ENCODE measurements at regions not wholly inside any gene's neighbourhood (a gene's known extent, or its start where the extent isn't known, plus 50 kb on each side); places are given as distances from the start of the nearest gene placed in this dataset.
A peak's percentile ranks its signal among the peaks of the same experiment; 100 is the strongest.

- in situ Hi-C loops (cut with MboI; ENCODE audit: low sequenced_read_pairs) = no loop called here
- H3K9me3 ChIP-seq = peaks cover 10% of the 10 kb centered on the region
- no peak for DNase-seq (ENCODE audit: low spot score in 2 of 2)
- H3K27me3 ChIP-seq (ENCODE audit: low read depth) = no peaks in the 10 kb centered on the region
- no peaks in the 10 kb centered on the region for H3K36me3 ChIP-seq (replicated peaks)
- H3K4me1 ChIP-seq = peaks cover 10% of the 10 kb centered on the region
- H3K4me3 ChIP-seq = no peak overlapping the region
Observed at GRCh38 chr4:124803026-124803425, 90.5 kb upstream of the ANKRD50 start.

GRCh38 chr4:124797223-124797622 is 84.7 kb upstream of the ANKRD50 start:
- DNase-seq (ENCODE audit: low spot score in 2 of 2) = no peak
- H3K27me3 ChIP-seq (ENCODE audit: low read depth) = no peaks in the 10 kb centered on the region
- in situ Hi-C loops (cut with MboI; ENCODE audit: low sequenced_read_pairs) = no loop called here
- no peaks in the 10 kb centered on the region; the same call in 1 of the 2 replicates for H3K9me3 ChIP-seq
- no peaks in the 10 kb centered on the region for H3K36me3 ChIP-seq (replicated peaks)
- H3K4me3 ChIP-seq = no peak overlapping the region
- no peaks in the 10 kb centered on the region for H3K4me1 ChIP-seq

- DNase-seq (ENCODE audit: low spot score in 2 of 2) = peak in 1 of 2 experiments; percentile 17
- H3K36me3 ChIP-seq (replicated peaks) = no peaks in the 10 kb centered on the region
- H3K27me3 ChIP-seq (ENCODE audit: low read depth) = no peaks in the 10 kb centered on the region
- in situ Hi-C loops (cut with MboI; ENCODE audit: low sequenced_read_pairs) = no loop called here
- peaks cover 20% of the 10 kb centered on the region for H3K4me1 ChIP-seq
- H3K9me3 ChIP-seq = no peaks in the 10 kb centered on the region; the same call in 1 of the 2 replicates
- H3K4me3 ChIP-seq = no peak overlapping the region
Observed at GRCh38 chr4:124790471-124790870, 77.9 kb upstream of the ANKRD50 start.

GRCh38 chr4:124786634-124787033 is 74.1 kb upstream of the ANKRD50 start:
- no peaks in the 10 kb centered on the region for H3K36me3 ChIP-seq (replicated peaks)
- no peaks in the 10 kb centered on the region for H3K27me3 ChIP-seq (ENCODE audit: low read depth)
- in situ Hi-C loops (cut with MboI; ENCODE audit: low sequenced_read_pairs) = no loop called here
- peaks cover 20% of the 10 kb centered on the region for H3K4me1 ChIP-seq
- H3K9me3 ChIP-seq = no peaks in the 10 kb centered on the region
- H3K4me3 ChIP-seq = no peak overlapping the region
- no peak for DNase-seq (ENCODE audit: low spot score in 2 of 2)

GRCh38 chr4:124785645-124786044 is 73.1 kb upstream of the ANKRD50 start:
- H3K9me3 ChIP-seq = no peaks in the 10 kb centered on the region
- in situ Hi-C loops (cut with MboI; ENCODE audit: low sequenced_read_pairs) = no loop called here

GRCh38 chr4:124783847-124784246 is 71.3 kb upstream of the ANKRD50 start:
- no peak for DNase-seq (ENCODE audit: low spot score in 2 of 2)
- H3K27me3 ChIP-seq (ENCODE audit: low read depth) = no peaks in the 10 kb centered on the region
- no peak overlapping the region for H3K4me3 ChIP-seq
- H3K4me1 ChIP-seq = peaks cover 20% of the 10 kb centered on the region
- in situ Hi-C loops (cut with MboI; ENCODE audit: low sequenced_read_pairs) = no loop called here
- no peaks in the 10 kb centered on the region for H3K9me3 ChIP-seq
- H3K36me3 ChIP-seq (replicated peaks) = no peaks in the 10 kb centered on the region

More at GRCh38 chr4:124785645-124786044, 73.1 kb upstream of the ANKRD50 start:
- DNase-seq (ENCODE audit: low spot score in 2 of 2) = no peak
- peaks cover 20% of the 10 kb centered on the region for H3K4me1 ChIP-seq
- H3K4me3 ChIP-seq = no peak overlapping the region
- no peaks in the 10 kb centered on the region for H3K36me3 ChIP-seq (replicated peaks)
- no peaks in the 10 kb centered on the region for H3K27me3 ChIP-seq (ENCODE audit: low read depth)

GRCh38 chr4:124777007-124777406 is 64.5 kb upstream of the ANKRD50 start:
- no peak overlapping the region for H3K4me3 ChIP-seq
- H3K36me3 ChIP-seq (replicated peaks) = no peaks in the 10 kb centered on the region
- no peaks in the 10 kb centered on the region for H3K4me1 ChIP-seq
- no peaks in the 10 kb centered on the region for H3K9me3 ChIP-seq
- no peak for DNase-seq (ENCODE audit: low spot score in 2 of 2)
- in situ Hi-C loops (cut with MboI; ENCODE audit: low sequenced_read_pairs) = no loop called here
- no peaks in the 10 kb centered on the region for H3K27me3 ChIP-seq (ENCODE audit: low read depth)

GRCh38 chr4:124768596-124769365 is 56.2 kb upstream of the ANKRD50 start:
- H3K27me3 ChIP-seq (ENCODE audit: low read depth) = no peaks in the 10 kb centered on the region
- DNase-seq (ENCODE audit: low spot score in 2 of 2) = no peak
- H3K4me3 ChIP-seq = no peak overlapping the region
- in situ Hi-C loops (cut with MboI; ENCODE audit: low sequenced_read_pairs) = no loop called here
- no peaks in the 10 kb centered on the region for H3K4me1 ChIP-seq
- H3K36me3 ChIP-seq (replicated peaks) = no peaks in the 10 kb centered on the region
- no peaks in the 10 kb centered on the region for H3K9me3 ChIP-seq

GRCh38 chr4:124762956-124763355 is 50.4 kb upstream of the ANKRD50 start:
- no peak overlapping the region for H3K4me3 ChIP-seq
- no peaks in the 10 kb centered on the region for H3K4me1 ChIP-seq
- no peak for DNase-seq (ENCODE audit: low spot score in 2 of 2)
- H3K9me3 ChIP-seq = no peaks in the 10 kb centered on the region
- H3K36me3 ChIP-seq (replicated peaks) = no peaks in the 10 kb centered on the region
- in situ Hi-C loops (cut with MboI; ENCODE audit: low sequenced_read_pairs) = no loop called here
- H3K27me3 ChIP-seq (ENCODE audit: low read depth) = no peaks in the 10 kb centered on the region
